ENCODE measurements at regions not wholly inside any gene's neighbourhood (a gene's known extent, or its start where the extent isn't known, plus 50 kb on each side); places are given as distances from the start of the nearest gene placed in this dataset.

- TF ChIP-seq POLR2AphosphoS5 (IDR thresholded peaks at IDR 0.05; ENCODE audit: low read depth, low read length): no peak
- FAIRE-seq (peak; percentile 5), DNase-seq (ENCODE audit: insufficient read length, low spot score) (no peak)
Observed at GRCh38 chrX:106404512-106404911, 207.3 kb upstream of the RADX start.

- no peak for TF ChIP-seq POLR2A (IDR thresholded peaks at IDR 0.05; ENCODE audit: low read depth, low read length)
- no peak for TF ChIP-seq PAX5 (IDR thresholded peaks at IDR 0.05; ENCODE audit: insufficient read depth, low read length, severe bottlenecking)
- no peak for TF ChIP-seq POLR2AphosphoS5 (IDR thresholded peaks at IDR 0.05; ENCODE audit: low read depth, low read length)
- TF ChIP-seq POU2F2 (IDR thresholded peaks at IDR 0.05; ENCODE audit: low read depth, low read length): no peak
- TF ChIP-seq TAF1 (IDR thresholded peaks at IDR 0.05; ENCODE audit: low read depth, low read length): no peak
- no peak for TF ChIP-seq SPI1 (IDR thresholded peaks at IDR 0.05; ENCODE audit: low read depth, low read length)
- no peak for DNase-seq (ENCODE audit: insufficient read length, low spot score)
- no peak for FAIRE-seq
Observed at GRCh38 chrX:106415276-106415895, 196.4 kb upstream of the RADX start.

GRCh38 chrX:106436691-106437090 is 175.1 kb upstream of the RADX start:
- no peak for FAIRE-seq
- TF ChIP-seq TAF1 (IDR thresholded peaks at IDR 0.05; ENCODE audit: low read depth, low read length) (no peak), POU2F2 (IDR thresholded peaks at IDR 0.05; ENCODE audit: low read depth, low read length) (no peak), SPI1 (IDR thresholded peaks at IDR 0.05; ENCODE audit: low read depth, low read length) (no peak), POLR2A (IDR thresholded peaks at IDR 0.05; ENCODE audit: low read depth, low read length) (no peak), POLR2AphosphoS5 (IDR thresholded peaks at IDR 0.05; ENCODE audit: low read depth, low read length) (no peak), PAX5 (IDR thresholded peaks at IDR 0.05; ENCODE audit: insufficient read depth, low read length, severe bottlenecking) (no peak)
- no peak for DNase-seq (ENCODE audit: insufficient read length, low spot score)

GRCh38 chrX:106437407-106437806 is 174.4 kb upstream of the RADX start:
- FAIRE-seq (no peak), DNase-seq (ENCODE audit: insufficient read length, low spot score) (no peak)
- TF ChIP-seq POLR2A (IDR thresholded peaks at IDR 0.05; ENCODE audit: low read depth, low read length) (no peak), POLR2AphosphoS5 (IDR thresholded peaks at IDR 0.05; ENCODE audit: low read depth, low read length) (no peak), TAF1 (IDR thresholded peaks at IDR 0.05; ENCODE audit: low read depth, low read length) (no peak), POU2F2 (IDR thresholded peaks at IDR 0.05; ENCODE audit: low read depth, low read length) (no peak), SPI1 (IDR thresholded peaks at IDR 0.05; ENCODE audit: low read depth, low read length) (no peak), PAX5 (IDR thresholded peaks at IDR 0.05; ENCODE audit: insufficient read depth, low read length, severe bottlenecking) (no peak)

GRCh38 chrX:106450405-106450804 is 161.4 kb upstream of the RADX start:
- DNase-seq (ENCODE audit: insufficient read length, low spot score) (no peak), FAIRE-seq (no peak)
- TF ChIP-seq SPI1 (IDR thresholded peaks at IDR 0.05; ENCODE audit: low read depth, low read length) (no peak), POLR2AphosphoS5 (IDR thresholded peaks at IDR 0.05; ENCODE audit: low read depth, low read length) (no peak)

GRCh38 chrX:106451933-106452332 is 159.8 kb upstream of the RADX start:
- FAIRE-seq (no peak), DNase-seq (ENCODE audit: insufficient read length, low spot score) (no peak)
- TF ChIP-seq PAX5 (IDR thresholded peaks at IDR 0.05; ENCODE audit: insufficient read depth, low read length, severe bottlenecking) (no peak), TAF1 (IDR thresholded peaks at IDR 0.05; ENCODE audit: low read depth, low read length) (no peak), SPI1 (IDR thresholded peaks at IDR 0.05; ENCODE audit: low read depth, low read length) (no peak), POLR2A (IDR thresholded peaks at IDR 0.05; ENCODE audit: low read depth, low read length) (no peak), POU2F2 (IDR thresholded peaks at IDR 0.05; ENCODE audit: low read depth, low read length) (no peak), POLR2AphosphoS5 (IDR thresholded peaks at IDR 0.05; ENCODE audit: low read depth, low read length) (no peak)

GRCh38 chrX:106454991-106455390 is 156.8 kb upstream of the RADX start:
- no peak for FAIRE-seq
- DNase-seq (ENCODE audit: insufficient read length, low spot score): no peak
- TF ChIP-seq POU2F2 (IDR thresholded peaks at IDR 0.05; ENCODE audit: low read depth, low read length): no peak
- TF ChIP-seq POLR2AphosphoS5 (IDR thresholded peaks at IDR 0.05; ENCODE audit: low read depth, low read length): no peak
- no peak for TF ChIP-seq TAF1 (IDR thresholded peaks at IDR 0.05; ENCODE audit: low read depth, low read length)
- no peak for TF ChIP-seq SPI1 (IDR thresholded peaks at IDR 0.05; ENCODE audit: low read depth, low read length)
- TF ChIP-seq PAX5 (IDR thresholded peaks at IDR 0.05; ENCODE audit: insufficient read depth, low read length, severe bottlenecking): no peak

- TF ChIP-seq PAX5 (IDR thresholded peaks at IDR 0.05; ENCODE audit: insufficient read depth, low read length, severe bottlenecking): no peak
- TF ChIP-seq POLR2A (IDR thresholded peaks at IDR 0.05; ENCODE audit: low read depth, low read length): no peak
- no peak for TF ChIP-seq TAF1 (IDR thresholded peaks at IDR 0.05; ENCODE audit: low read depth, low read length)
- TF ChIP-seq POU2F2 (IDR thresholded peaks at IDR 0.05; ENCODE audit: low read depth, low read length): no peak
- TF ChIP-seq POLR2AphosphoS5 (IDR thresholded peaks at IDR 0.05; ENCODE audit: low read depth, low read length): no peak
- no peak for TF ChIP-seq SPI1 (IDR thresholded peaks at IDR 0.05; ENCODE audit: low read depth, low read length)
- DNase-seq (ENCODE audit: insufficient read length, low spot score) (no peak), FAIRE-seq (no peak)
Observed at GRCh38 chrX:106457802-106458201, 154.0 kb upstream of the RADX start.

GRCh38 chrX:106467422-106467821 is 144.4 kb upstream of the RADX start:
- FAIRE-seq (no peak), DNase-seq (ENCODE audit: insufficient read length, low spot score) (no peak)
- TF ChIP-seq POLR2A (IDR thresholded peaks at IDR 0.05; ENCODE audit: low read depth, low read length) (no peak), SPI1 (IDR thresholded peaks at IDR 0.05; ENCODE audit: low read depth, low read length) (no peak), POLR2AphosphoS5 (IDR thresholded peaks at IDR 0.05; ENCODE audit: low read depth, low read length) (no peak), POU2F2 (IDR thresholded peaks at IDR 0.05; ENCODE audit: low read depth, low read length) (no peak), PAX5 (IDR thresholded peaks at IDR 0.05; ENCODE audit: insufficient read depth, low read length, severe bottlenecking) (no peak), TAF1 (IDR thresholded peaks at IDR 0.05; ENCODE audit: low read depth, low read length) (no peak)

GRCh38 chrX:106467943-106468342 is 143.8 kb upstream of the RADX start:
- DNase-seq (ENCODE audit: insufficient read length, low spot score) (no peak), FAIRE-seq (no peak)
- TF ChIP-seq POLR2A (IDR thresholded peaks at IDR 0.05; ENCODE audit: low read depth, low read length): no peak
- TF ChIP-seq TAF1 (IDR thresholded peaks at IDR 0.05; ENCODE audit: low read depth, low read length): no peak
- TF ChIP-seq POLR2AphosphoS5 (IDR thresholded peaks at IDR 0.05; ENCODE audit: low read depth, low read length): no peak
- TF ChIP-seq POU2F2 (IDR thresholded peaks at IDR 0.05; ENCODE audit: low read depth, low read length): no peak
- TF ChIP-seq PAX5 (IDR thresholded peaks at IDR 0.05; ENCODE audit: insufficient read depth, low read length, severe bottlenecking): no peak
- TF ChIP-seq SPI1 (IDR thresholded peaks at IDR 0.05; ENCODE audit: low read depth, low read length): no peak
